ENCODE measurements at regions not wholly inside any gene's neighbourhood (a gene's known extent, or its start where the extent isn't known, plus 50 kb on each side); places are given as distances from the start of the nearest gene placed in this dataset.

DNA sequence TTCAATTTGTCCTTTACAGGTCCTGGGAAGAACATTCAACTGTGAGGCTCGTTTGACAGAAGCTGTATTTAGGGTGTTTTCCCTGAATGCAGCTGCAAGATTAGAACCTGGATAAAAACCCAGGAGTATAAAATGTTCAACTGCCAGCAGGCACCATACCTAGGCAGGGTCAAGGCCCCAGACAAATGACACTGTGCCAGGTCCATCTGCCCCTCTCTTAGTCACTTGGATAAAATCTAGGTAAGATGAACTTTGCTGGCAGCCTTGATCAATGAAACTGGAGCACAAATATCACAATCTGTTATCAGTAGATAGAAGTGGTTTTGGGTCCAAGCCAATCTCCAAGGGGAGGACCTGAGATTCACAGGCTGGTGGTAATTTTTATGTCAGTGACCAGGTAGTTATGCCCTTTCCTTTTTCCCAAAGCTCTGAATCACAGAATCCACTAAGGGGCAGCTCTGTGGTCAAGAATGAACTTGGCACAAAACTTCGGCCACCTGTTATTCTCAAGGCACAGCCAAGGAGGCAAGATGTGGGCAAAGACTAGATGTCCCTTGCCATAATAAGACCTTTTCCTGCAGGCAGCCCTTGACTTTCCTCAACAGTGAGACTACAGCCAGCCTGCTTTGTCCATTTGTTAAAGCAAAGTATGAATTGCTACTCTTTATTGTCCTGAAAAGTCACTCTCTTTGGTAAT is 501.0 kb downstream of the PPARGC1A start:
- DNase-seq: no peak

DNA sequence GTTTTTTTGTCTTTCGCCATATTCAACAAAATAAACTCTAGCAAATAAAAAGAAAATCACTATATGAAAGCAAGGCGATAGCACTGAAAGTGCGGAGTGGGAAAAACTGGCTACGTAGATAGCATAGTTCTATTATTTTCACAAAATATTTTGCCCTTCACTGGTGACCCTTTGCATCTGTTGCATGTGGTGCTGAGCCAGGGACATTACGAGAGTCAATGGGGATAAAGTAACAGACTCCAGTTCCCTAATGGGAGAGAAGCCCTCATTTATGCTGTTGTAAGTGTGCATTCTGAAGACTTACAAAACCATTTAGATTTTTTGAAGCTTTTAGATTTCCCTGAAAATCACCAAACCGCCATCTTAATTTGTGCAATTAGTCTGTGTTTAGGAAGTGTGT is 501.6 kb downstream of the PPARGC1A start:
- DNase-seq: no peak

DNA sequence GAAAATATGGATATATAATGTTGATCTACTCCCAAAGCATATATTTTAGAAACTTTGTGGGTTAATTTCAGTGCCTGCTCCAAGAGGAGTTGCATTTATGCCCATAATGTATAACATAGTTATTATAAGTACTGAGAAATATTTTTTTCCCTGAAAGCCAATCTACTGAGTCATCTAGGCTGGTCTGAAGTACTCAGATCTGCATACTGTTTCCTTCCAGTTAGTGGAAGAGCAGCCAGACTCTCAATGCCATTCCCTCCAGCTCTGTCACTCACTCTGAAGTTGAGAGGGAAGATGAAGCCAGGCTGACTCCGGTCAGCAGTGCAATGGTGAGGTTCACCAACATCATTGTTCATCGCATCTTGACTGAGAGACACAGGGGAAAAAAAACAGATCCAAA is 505.1 kb downstream of the PPARGC1A start:
- DNase-seq: no peak

DNA sequence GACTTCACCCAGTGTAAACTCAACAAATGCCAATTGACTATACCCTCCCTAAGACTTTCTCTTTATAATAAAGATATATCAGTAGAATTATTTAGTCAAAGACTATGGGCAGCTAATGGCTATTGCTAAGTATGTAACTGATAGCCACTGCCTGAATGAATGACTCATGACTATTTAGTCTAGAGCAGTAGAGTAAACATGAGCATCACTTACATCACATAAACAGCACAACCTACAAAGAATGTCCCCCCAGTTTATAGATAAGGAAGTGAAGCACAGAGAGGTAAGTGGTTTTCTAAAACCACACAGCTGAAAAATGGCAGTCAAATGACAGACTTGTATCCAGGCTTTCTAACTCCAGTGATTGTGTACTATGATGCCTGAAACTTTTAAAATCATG is 507.0 kb downstream of the PPARGC1A start:
- no peak for DNase-seq

DNA sequence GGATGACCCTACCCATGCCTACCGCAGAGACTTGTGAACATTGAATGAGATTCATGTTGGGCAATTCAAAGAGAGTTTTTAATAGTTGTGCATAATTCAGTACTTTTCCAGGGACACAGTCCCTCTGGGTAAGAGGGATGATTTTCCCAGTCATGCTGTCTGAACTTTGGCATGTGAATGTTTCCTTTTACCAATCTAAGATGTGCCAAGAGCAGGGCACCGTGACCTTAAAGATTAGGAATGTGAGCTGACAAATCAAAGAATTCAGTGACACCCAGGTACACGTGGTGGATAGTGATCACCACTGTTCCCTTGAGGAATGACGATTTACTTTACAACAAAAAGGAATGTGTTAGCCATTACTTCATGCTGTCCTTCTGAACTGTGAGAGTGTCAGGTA is 515.6 kb downstream of the PPARGC1A start:
- no peak for DNase-seq

DNA sequence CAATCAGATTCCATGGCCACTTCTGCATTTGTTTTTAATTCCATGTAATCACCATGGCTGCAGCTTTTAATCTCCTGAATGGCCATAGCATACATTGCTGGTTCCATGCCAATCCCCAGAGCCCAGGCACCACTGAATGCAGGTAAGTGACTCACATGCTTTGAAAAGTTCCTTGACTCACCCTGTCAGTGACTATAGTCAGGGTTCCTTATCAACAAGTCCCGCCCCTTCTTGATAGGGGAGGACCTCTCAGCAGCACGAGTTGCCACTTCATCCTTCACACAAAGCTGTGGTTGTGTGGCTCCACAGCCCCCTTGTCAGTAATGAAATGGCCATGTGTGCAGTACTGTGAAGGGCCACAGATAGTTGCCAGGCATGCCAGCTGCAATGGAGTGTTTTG is 516.6 kb downstream of the PPARGC1A start:
- peak; percentile 18 for DNase-seq

DNA sequence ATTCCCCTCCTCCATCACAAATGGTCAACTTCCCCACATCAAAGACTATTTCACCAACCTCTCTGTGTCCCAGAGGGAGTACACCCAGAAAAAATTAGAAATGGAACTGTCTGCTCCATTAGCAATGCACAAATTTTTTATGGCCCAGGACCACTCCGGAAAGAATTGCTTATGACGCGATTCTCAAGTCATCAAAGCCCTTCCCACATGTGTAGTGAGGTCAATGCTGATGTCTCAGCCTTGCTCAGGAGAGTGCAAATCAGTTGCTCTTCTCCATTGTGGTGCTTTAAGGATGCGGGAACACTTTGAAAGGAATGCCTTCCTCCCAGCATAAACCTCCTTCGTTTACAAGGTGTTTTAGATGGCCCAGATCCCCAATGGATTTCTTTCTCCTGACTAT is 518.3 kb downstream of the PPARGC1A start:
- no peak for DNase-seq

DNA sequence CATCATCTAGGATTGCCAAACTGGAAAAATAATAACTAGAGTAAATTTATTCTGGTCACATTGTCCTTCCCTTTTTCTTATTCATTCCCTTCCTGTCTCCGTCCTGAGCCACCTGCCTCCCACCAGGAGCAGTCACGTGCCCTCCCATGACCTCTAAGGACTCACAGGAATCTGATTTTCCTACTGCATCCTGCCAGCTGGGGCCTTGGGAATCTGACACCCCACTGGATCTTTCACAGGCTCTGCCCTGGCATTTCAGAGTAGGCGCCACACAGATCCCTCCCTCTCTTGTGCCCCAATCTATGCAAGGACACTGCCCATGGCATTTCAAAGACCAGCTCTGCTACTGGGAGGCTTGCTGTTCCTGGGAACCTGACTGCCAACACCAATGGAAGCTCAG is 520.5 kb downstream of the PPARGC1A start:
- DNase-seq: no peak

DNA sequence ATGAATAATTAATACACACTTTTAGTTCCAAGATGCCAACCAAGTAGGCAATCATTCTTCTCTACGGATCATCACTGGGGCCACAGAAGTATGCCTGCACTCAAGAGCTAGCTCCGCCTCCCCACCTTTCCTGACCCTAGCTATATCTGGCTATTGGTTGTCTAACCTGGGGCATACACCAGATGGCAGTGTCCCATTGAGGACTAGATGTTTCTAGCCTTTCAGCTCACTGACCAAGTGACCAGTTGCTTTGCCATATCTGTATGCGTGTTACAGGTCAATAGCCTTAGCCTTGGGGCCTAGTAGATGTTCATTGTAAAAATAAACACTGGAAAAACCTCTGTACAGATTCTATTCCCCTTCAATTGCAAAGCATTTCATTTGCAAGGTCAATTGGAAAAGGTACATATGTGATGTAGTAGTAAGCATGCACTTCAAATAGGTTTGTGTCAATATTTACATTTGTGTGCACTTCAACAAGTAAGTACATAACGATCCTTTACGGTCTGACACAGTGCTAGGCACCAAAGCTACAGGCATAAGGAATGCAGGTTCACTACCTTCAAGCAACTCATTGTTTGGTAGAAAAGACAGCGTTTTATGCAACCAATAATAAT is 521.7 kb downstream of the PPARGC1A start:
- DNase-seq: no peak

DNA sequence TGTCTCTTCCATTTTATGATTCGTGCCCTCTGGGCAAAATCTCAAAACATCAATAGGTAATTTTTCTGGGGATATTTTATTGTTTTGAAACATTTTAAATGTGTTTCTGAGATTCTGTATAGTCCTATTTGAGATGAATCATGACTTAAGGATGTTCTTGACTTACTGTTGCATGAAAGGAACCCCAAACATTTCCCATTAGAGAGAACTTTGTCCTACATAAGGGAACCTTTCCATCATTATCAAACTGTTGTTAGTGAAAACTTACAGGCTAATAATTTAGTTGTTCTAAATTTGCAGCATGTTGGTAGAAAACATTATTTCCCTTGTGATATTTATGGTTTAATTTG is 523.3 kb downstream of the PPARGC1A start:
- DNase-seq: no peak

DNA sequence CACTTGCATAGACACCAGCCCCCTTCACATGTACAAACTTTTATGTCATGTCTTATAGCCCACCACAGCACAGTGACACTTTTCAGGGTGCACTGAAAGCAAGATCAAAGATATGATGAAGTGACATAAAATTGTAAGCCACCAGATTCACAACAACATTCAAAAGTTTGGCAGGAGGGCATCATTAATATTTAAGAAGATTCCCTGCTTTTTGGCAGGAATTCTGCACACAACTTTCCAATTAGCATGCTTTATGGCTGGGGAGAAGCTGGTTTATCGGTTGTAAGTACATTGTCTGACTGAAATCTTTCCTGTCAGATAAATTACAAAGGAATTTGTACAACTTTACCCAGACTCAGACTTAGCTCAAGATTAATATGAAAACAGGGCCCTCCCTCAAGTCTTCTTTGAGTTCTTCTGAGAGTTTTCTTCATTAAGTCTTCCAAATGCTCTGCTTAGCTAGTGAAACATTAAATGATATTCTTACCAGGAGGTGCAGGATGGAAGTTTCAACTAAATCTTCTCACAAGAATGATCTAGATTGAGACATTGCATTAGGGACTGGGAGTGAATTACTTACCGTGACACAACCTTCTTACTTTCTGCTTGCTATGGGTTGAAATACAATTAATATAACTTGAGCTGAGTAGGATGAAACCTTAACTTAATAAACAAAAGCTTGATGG is 523.8 kb downstream of the PPARGC1A start:
- DNase-seq: no peak

DNA sequence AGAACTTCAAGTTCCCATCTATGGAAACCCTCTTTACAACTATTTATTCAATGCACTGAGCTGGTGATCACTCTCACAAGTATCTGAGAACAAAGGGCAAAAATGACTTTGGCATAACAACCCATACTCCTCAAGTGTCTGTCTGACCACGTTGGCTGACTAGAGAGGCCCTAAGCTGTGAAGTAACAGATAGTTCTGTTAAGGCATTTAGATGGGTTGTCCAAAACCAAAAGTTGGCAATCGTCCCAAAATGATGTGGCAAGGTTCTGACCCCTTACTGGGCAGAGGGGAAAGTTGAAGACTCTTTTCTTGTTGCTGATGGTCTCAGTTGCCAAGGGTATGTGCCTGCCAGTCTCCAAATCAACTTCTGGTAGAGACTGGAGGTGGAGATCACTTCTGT is 524.8 kb downstream of the PPARGC1A start:
- no peak for DNase-seq

DNA sequence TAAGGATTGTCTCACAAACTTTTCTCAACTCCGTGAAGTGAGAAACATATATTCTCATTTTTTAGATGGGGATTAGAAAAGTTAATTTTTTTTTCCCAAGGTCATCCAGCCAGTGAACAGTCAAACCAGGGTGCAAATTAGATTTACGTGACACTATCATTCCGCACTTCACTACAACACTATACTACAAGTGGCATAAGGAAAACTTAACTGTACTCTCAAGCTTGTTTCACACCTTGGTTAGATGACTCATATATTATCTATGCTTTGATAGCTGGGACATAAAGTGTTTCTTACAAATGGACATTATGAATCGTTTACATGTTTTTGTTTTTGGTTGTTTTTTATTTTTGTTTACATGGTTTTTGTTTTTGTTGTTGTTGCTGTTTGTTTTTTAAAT is 525.7 kb downstream of the PPARGC1A start:
- DNase-seq: no peak

DNA sequence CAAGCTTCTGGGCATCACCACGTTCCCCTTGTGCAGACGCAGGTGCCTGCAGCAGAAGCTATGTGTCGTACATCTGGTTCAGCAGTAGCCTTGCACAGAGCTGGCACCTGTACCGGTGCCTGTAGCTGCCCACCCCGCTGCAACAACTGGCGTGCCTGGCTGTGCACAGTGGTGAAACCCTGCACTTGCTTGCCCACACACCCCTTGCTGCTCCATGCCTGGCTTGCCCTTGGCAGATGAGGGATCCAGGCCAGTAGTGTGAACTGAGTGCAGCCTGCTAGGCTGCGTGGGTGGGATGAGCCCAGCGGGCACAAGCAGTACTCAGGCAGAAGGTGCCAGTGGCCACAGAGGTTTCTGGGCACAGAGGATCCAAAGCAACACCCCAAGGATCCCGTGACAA is 528.4 kb downstream of the PPARGC1A start:
- DNase-seq: no peak

DNA sequence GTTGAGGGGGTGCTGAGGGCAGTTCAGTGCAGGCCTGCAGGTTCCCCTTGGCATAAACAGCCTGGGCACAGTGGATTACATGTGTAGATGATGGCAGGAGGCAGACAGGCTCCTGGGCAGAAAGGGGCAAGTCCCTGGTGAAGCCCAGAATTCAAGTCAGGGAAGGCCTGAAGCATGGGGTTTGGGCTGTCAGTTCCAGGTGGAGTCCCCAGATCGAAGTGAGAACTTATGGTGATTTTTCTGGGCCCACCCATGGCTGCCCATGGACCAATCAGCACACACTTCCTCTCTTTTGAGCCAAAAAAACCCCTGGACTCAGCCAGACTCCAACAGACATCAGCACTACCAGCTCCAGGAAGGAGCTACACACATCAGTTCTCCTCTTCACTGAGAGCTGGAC is 529.1 kb downstream of the PPARGC1A start:
- no peak for DNase-seq

DNA sequence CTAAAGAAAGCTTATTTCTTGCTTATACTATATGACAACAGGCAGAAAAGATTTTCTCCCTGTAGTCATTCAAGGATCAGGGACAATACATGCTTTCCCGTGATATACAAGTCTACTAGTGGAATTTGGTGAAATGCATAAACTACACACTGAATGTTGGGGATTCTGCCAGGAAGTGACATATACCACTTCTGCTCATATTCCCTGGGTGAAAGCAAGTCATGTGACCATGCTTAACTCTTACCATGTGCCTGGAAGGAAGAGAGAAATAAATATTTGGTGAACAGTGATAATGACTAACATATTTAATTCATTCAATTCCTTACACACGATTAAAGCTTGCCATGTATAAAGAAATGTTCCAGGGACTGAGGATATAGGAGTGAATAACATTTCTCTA is 534.6 kb downstream of the PPARGC1A start:
- DNase-seq: no peak

DNA sequence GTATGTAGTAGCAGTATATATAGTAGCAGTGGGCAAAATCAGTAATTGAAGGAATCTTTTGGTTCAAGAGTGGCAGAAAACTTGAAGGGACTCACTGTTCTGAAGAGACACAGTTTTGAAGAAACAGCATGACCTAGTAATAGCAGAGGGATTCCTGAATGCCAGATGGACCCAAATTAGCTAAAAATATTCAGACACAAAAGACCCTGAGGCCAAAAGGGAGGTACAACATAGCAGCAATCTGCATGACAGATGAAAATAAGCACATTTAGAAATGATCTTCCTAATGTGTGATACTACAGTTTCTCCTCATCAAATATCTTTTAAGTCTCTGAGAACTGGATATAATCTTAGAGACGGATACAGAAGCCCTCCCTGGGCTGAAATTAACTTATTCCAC is 536.6 kb downstream of the PPARGC1A start:
- no peak for DNase-seq

DNA sequence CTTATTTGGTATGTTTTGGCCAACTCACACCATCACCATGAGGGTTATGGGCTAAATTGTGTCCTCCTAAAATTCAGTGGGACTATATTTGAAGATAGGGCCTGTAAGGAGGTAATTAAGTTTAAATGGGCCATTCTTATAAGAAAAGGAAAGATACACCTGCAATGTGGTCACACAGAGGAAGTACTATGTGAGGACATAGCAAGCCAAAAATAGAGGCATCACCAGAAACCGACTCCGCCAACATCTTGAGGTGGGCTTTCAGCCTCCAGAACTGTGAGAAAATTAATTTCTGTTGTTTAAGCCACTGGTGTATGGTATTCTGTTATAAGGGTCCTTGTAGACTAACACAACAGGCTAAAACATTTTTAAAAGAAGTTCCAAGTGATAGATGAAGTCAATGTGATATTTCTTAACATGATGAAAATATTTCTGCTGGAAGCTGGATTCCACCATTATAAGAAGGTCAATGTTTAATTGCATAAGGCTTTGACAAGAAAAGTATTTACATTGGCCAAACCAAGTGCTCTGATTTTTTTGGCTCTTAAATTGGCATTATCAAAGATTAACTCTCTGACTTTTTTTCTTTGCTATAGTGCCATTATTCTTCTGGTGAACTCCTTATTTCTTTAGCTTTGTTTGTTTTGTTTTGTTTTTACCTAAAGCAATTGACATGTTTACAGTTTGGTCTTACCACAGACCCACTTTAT is 540.9 kb downstream of the PPARGC1A start:
- DNase-seq: no peak

DNA sequence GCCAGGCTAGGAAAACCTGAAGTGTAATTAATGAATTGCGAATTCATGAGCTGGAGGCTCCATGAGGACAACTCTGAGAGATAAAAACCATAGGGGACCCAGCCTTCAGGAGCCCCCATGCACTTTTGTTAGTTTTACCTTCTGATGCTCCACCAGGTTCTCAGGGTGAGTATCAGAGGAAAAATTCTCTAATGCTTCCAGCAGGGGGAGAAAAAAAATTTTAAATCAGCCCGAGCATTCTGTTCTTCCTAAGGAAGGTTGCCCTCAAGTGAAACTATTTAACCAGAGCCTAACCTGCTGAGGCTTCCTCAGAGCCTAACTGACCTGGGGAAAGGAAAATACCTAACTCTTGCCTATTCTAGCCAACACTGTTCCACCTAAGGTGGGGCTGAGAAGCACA is 552.6 kb downstream of the PPARGC1A start:
- no peak for DNase-seq

DNA sequence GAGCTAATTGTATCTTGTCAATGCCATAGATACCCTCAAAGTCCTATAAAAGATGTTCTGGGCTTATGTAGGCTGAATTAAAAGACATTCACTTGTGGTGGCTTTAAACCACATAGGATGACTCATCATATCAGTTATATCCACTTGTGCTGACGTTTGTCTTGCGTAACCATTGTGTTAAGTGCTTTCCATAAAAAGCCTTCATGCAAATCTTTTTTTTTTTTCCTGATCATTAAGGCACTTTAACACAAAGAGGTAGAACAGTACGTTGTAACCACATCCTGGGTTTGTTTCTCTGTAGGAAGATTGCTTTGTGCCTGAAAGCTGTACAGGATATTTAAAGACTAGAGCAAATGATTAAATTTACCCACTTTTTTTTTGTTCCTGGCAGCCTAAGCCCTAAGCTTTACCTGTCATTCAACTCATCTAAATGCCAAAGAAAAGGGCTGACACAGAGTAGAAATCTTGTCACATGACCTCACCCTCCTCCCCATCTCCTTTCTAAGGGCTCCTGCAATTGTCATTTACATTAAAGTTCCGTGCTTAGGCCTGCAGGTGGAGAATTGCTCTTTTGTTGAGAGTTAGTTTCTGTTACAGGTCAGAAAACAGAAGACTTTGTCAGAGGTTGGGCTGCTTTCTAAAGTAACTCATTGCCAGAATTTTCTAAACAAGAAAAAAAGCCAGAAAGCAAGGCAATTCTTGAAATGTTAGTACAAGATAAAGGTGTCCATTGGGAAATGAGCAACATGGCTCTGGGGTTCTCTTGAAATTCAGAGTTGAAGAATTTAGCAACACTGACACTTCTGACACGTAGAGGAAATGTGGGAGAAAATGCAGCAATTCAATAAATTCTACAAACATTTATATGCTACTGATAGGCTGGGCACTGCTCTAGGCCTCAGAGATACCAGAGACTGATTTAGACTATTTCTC is 555.6 kb downstream of the PPARGC1A start:
- peak; percentile 38 for DNase-seq

DNA sequence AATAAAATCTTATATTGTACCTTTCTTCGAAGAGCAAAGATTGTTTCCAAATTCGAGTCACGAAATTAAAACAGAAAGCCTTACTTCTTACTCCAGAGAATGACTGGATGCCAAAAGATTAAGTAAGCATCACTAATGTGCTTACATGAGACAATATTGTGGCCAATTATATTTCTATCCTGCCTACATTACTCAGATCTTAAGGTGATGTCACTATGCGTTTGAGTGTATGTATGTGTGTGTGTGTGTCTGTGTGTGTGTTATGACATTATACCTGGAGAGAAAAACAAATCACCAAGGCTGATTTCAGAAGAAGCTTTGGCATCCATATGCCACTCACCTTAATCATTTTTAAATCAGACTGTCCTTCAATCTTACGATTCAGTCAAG is 556.3 kb downstream of the PPARGC1A start:
- DNase-seq: peak; percentile 17

DNA sequence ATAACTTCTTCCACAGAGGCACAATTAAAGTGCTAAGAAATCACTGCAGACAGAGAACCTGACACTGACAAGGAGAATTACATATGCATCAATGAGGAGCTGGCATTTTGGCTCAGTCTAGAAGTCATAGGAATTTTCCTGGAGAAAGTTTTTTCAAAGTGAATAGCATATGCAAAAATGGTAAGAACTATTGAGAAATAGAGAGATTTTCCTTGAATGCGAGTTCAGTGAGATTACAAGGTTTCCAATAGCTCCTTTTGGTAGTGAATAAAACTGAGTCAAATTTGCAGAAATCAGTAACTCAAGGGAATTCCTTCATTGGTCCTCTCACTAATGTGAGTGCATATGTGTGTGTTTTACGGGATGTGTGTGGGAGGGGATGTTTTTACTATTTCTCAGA is 557.5 kb downstream of the PPARGC1A start:
- no peak for DNase-seq

DNA sequence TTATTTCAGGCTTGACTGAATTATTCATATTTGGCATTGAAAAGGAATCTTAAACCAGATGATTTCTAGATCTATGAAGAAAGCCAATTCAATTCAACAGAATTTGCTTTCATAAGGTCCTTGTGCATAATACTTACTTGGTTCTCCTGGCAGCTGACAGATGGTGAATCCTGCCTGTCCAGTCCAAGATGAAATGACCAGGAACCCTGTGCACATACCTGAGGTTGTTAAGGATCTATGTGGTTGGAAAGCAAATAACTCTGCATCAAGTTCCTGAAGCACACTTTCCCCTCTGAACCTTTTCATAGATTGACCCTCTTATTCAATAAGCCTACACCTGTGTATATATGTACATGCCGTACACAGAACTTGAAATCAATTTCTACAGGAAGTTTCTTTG is 562.7 kb downstream of the PPARGC1A start:
- no peak for DNase-seq
